ENCODE measurements at regions not wholly inside any gene's neighbourhood (a gene's known extent, or its start where the extent isn't known, plus 50 kb on each side); places are given as distances from the start of the nearest gene placed in this dataset.

DNA sequence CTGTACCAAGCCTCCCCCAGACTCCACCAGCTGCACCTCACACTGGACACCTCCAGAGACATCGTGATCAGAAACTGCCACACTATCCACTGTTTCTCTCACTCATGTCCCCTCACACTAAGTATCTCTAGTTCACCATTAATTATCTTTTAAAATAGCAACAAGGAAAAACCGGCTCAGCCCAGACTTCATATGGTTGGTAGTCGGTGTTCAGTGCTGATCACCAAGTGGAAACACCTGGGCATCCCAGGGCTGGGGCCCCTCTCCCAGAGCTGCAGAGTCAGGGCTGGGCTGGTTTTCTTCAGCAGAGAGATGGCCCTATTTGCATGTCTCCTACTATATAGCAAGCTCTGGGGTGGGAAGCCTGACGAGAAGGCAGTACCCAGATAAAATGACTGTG is 1140.0 kb downstream of the TMEM121 start:
- TF ChIP-seq, protein P1, sequence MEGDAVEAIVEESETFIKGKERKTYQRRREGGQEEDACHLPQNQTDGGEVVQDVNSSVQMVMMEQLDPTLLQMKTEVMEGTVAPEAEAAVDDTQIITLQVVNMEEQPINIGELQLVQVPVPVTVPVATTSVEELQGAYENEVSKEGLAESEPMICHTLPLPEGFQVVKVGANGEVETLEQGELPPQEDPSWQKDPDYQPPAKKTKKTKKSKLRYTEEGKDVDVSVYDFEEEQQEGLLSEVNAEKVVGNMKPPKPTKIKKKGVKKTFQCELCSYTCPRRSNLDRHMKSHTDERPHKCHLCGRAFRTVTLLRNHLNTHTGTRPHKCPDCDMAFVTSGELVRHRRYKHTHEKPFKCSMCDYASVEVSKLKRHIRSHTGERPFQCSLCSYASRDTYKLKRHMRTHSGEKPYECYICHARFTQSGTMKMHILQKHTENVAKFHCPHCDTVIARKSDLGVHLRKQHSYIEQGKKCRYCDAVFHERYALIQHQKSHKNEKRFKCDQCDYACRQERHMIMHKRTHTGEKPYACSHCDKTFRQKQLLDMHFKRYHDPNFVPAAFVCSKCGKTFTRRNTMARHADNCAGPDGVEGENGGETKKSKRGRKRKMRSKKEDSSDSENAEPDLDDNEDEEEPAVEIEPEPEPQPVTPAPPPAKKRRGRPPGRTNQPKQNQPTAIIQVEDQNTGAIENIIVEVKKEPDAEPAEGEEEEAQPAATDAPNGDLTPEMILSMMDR (IDR thresholded peaks at IDR 0.05), result no peak
- TF ChIP-seq ZFX (IDR thresholded peaks at IDR 0.05; ENCODE audit: borderline replicate concordance), result no peak

All from 22Rv1 (cell line).